Kidney (tissue), 13 donors: ENCODE measurements at regions not wholly inside any gene's neighbourhood (a gene's known extent, or its start where the extent isn't known, plus 50 kb on each side); places are given as distances from the start of the nearest gene placed in this dataset.

Source experiments
- DNase-seq, 5 donors: peaks; one replicate each; pipeline ENCODE4 v3.0.0-alpha.2; 2013 to 2020
- FAIRE-seq: peaks from 2 replicates; lab custom pipeline; 2012; peaks lifted over from hg19 to GRCh38; lab: Jason Lieb, UNC
- H3K27ac ChIP-seq, 2 donors: one replicate each; pipeline ENCODE4 v1.7.0; 2013; ENCODE audit warnings: low read depth in 2 of 2, low read length in 2 of 2, inconsistent platforms in 1 of 2
- H3K27me3 ChIP-seq: one replicate; pipeline ENCODE4 v1.7.1; 2013; ENCODE audit warnings: low read length, inconsistent platforms; ENCODE audit not compliant: control insufficient read depth, insufficient read depth
- H3K36me3 ChIP-seq, 3 donors: one replicate each; pipeline versions ENCODE4 v1.7.0 to v1.7.1; 2013; ENCODE audit warnings: low read length in 3 of 3, control low read depth in 1 of 3, inconsistent platforms in 1 of 3; ENCODE audit not compliant: insufficient read depth in 3 of 3, control insufficient read depth in 2 of 3
- H3K4me1 ChIP-seq, 3 donors: one replicate each; pipeline versions ENCODE4 v1.7.0 to v1.7.1; 2013; ENCODE audit warnings: low read length in 3 of 3, inconsistent platforms in 1 of 3, low read depth in 1 of 3; ENCODE audit not compliant: control insufficient read depth in 2 of 3, insufficient read depth in 2 of 3
- H3K4me3 ChIP-seq, 3 donors: one replicate each; pipeline versions ENCODE4 v1.7.0 to v1.8.1; 2013; ENCODE audit warnings: low read length in 3 of 3, control low read depth in 1 of 3, inconsistent platforms in 1 of 3
- H3K9ac ChIP-seq, 3 donors: one replicate each; pipeline versions ENCODE4 v1.7.0 to v1.7.1; 2013; ENCODE audit warnings: low read length in 3 of 3, control low read depth in 1 of 3, inconsistent platforms in 1 of 3
- H3K9me3 ChIP-seq, 3 donors: one replicate each; pipeline versions ENCODE4 v1.7.0 to v1.7.1; 2013; ENCODE audit warnings: low read length in 3 of 3, control low read depth in 1 of 3, inconsistent platforms in 1 of 3; ENCODE audit not compliant: control insufficient read depth in 2 of 3, insufficient read depth in 1 of 3
- intact Hi-C: fragments of 100-400 bp; cut with DNase I; formaldehyde crosslinking; loops from one replicate; pipeline ENCODE4 v1.11.1; 2022
- TF ChIP-seq, protein P1 (sequence below): IDR thresholded peaks from 3 replicates; pipeline ENCODE4 v1.5.1; 2012; ENCODE audit warnings: mild to moderate bottlenecking, moderate library complexity, borderline replicate concordance; ENCODE audit not compliant: insufficient read depth; ENCODE audit errors: extremely low read depth
- donor health status: control.
- donor health status: control.
- donor health status: control.
- donor health status: control.
- donor health status: control.
- donor health status: DM: yes; HTN: yes; CAD: no.
- donor health status: Normal renal cell carcinoma (clear cell type).

DNA sequence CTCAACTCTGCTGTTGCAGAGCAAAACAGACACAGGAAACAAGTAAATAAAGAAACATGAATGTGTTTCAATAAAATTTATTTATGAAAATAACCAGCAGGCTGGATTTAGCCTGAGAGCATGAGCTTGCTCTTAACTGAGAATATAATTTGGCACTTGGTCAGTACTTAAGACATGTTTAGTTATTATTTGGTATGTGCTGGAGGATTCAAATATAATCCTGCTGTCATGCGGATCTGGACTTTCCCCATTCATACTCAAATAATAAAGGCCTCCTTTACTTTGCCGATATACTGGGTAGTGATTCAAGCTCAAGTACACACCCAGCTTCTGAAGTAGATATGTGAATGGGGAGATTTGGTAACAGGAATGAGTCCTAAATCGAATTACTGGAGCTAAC is 465.5 kb upstream of the HS3ST1 start:
- Histone ChIP-seq H3K36me3 (no peaks in the 10 kb centered on the region), H3K27ac (no peak overlapping the region), H3K9me3 (no peaks in the 10 kb centered on the region), H3K4me3 (no peak overlapping the region), H3K4me1 (no peaks in the 10 kb centered on the region), H3K27me3 (no peaks in the 10 kb centered on the region), H3K9ac (no peak overlapping the region)
- peak in 1 of 5 donors; percentile 15 for DNase-seq
- FAIRE-seq, result no peak
- intact Hi-C loops, result no loop called here
- TF ChIP-seq, protein P1, sequence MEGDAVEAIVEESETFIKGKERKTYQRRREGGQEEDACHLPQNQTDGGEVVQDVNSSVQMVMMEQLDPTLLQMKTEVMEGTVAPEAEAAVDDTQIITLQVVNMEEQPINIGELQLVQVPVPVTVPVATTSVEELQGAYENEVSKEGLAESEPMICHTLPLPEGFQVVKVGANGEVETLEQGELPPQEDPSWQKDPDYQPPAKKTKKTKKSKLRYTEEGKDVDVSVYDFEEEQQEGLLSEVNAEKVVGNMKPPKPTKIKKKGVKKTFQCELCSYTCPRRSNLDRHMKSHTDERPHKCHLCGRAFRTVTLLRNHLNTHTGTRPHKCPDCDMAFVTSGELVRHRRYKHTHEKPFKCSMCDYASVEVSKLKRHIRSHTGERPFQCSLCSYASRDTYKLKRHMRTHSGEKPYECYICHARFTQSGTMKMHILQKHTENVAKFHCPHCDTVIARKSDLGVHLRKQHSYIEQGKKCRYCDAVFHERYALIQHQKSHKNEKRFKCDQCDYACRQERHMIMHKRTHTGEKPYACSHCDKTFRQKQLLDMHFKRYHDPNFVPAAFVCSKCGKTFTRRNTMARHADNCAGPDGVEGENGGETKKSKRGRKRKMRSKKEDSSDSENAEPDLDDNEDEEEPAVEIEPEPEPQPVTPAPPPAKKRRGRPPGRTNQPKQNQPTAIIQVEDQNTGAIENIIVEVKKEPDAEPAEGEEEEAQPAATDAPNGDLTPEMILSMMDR, result no peak

DNA sequence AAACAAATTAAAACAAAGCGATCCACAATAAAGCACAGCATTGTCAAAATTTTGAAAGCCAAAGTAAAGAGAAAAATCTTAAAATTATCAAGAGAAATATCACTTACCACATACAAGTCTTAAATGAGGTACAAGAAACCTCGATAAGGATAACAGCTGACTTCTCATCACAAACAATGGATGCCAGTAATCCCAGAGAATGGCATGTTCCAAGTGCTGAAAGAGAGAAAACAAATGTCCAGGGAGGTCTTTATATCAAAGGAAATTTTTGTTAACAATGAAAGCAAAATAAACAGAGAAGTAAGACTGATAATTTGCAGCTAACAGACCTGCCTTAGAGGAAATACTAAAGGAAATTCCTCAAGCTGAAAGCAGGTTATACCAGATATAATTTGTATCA is 460.4 kb upstream of the HS3ST1 start:
- FAIRE-seq, result no peak
- TF ChIP-seq, protein P1, result no peak
- intact Hi-C loops, result no loop called here
- DNase-seq, result no peak
- Histone ChIP-seq H3K4me1 (no peaks in the 10 kb centered on the region), H3K36me3 (no peaks in the 10 kb centered on the region), H3K27ac (no peak overlapping the region), H3K4me3 (no peak overlapping the region), H3K27me3 (no peaks in the 10 kb centered on the region), H3K9me3 (peaks cover 0 to 2% (median 0%) of the 10 kb centered on the region in 3 donors), H3K9ac (no peak overlapping the region)

DNA sequence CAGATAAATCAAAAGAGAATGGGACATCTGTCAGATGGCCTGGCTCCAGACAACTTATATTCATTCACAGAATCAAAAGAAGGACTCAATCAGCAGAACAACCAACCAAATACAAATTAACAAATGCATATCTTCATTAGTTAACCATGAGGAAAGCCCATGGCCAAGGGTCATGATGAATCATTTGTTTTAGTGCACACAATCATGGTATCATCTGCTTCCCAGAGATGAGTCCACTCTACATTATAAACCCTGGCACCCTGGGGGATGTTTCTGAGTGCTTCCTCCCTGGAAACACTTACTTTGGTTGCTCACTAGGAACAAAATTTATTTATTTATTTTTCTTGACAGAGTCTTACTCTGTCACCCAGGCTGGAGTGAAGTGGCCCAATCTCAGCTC is 453.3 kb upstream of the HS3ST1 start:
- H3K27ac ChIP-seq, result no peak overlapping the region
- no peak overlapping the region for H3K9ac ChIP-seq
- H3K36me3 ChIP-seq, result no peaks in the 10 kb centered on the region
- no peaks in the 10 kb centered on the region for H3K27me3 ChIP-seq
- DNase-seq (no peak), FAIRE-seq (no peak)
- intact Hi-C loops, result no loop called here
- TF ChIP-seq, protein P1, result no peak
- H3K9me3 ChIP-seq, result no peaks in the 10 kb centered on the region
- H3K4me3 ChIP-seq, result no peak overlapping the region
- no peaks in the 10 kb centered on the region for H3K4me1 ChIP-seq

DNA sequence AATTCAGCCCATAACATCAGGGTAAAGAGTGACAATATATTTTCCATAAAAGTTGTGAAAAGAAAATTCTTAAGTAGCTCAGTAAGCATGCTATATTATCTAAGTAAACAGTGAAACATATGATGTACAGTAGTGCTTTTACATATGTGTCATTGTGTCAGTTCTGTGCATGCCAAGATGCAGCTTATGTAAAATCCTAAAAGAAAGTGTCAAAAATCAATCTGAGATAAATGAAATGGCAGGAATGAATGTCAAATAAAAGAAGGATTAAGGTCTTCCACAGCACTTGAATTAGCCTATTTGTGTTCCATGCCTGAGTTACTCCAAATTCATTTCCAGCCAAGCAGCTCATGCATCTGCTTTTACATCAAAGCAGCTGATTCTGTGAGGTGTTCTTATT is 452.7 kb upstream of the HS3ST1 start:
- H3K36me3 ChIP-seq, result no peaks in the 10 kb centered on the region
- no peaks in the 10 kb centered on the region for H3K27me3 ChIP-seq
- H3K9me3 ChIP-seq, result no peaks in the 10 kb centered on the region
- intact Hi-C loops, result no loop called here
- H3K4me1 ChIP-seq, result no peaks in the 10 kb centered on the region
- DNase-seq, result no peak
- no peak overlapping the region for H3K27ac ChIP-seq
- no peak overlapping the region for H3K4me3 ChIP-seq
- FAIRE-seq, result no peak
- TF ChIP-seq, protein P1, result no peak
- H3K9ac ChIP-seq, result no peak overlapping the region
